ENCODE measurements at regions not wholly inside any gene's neighbourhood (a gene's known extent, or its start where the extent isn't known, plus 50 kb on each side); places are given as distances from the start of the nearest gene placed in this dataset.

- Histone ChIP-seq H3K27ac (ENCODE audit: low read depth in 1 of 2, low read length in 1 of 2) (no peak overlapping the region), H3K27me3 (ENCODE audit: control insufficient read depth in 3 of 3, insufficient read depth in 3 of 3, low read length in 2 of 3) (no peaks in the 10 kb centered on the region), H3K9me3 (ENCODE audit: control insufficient read depth in 4 of 4, insufficient read depth in 3 of 4, low read length in 3 of 4) (no peaks in the 10 kb centered on the region), H3K36me3 (ENCODE audit: control insufficient read depth in 4 of 4, insufficient read depth in 4 of 4, low read length in 4 of 4) (no peaks in the 10 kb centered on the region), H3K4me1 (ENCODE audit: control insufficient read depth in 5 of 5, insufficient read depth in 5 of 5, low read length in 5 of 5) (peaks cover 0 to 11% (median 2%) of the 10 kb centered on the region in 5 donors), H3K9ac (ENCODE audit: insufficient read depth in 1 of 2, low read length in 2 of 2) (no peak overlapping the region), H3K4me3 (no peak overlapping the region)
- 55 to 87% methylated on average over 3 of the region's 3 CpGs for WGBS, 2 donors
- ATAC-seq (ENCODE audit: insufficient read depth, low FRiP score) (peak; percentile 32), DNase-seq (peak in 1 of 3 donors; percentile 33)
- TF ChIP-seq, protein P1, sequence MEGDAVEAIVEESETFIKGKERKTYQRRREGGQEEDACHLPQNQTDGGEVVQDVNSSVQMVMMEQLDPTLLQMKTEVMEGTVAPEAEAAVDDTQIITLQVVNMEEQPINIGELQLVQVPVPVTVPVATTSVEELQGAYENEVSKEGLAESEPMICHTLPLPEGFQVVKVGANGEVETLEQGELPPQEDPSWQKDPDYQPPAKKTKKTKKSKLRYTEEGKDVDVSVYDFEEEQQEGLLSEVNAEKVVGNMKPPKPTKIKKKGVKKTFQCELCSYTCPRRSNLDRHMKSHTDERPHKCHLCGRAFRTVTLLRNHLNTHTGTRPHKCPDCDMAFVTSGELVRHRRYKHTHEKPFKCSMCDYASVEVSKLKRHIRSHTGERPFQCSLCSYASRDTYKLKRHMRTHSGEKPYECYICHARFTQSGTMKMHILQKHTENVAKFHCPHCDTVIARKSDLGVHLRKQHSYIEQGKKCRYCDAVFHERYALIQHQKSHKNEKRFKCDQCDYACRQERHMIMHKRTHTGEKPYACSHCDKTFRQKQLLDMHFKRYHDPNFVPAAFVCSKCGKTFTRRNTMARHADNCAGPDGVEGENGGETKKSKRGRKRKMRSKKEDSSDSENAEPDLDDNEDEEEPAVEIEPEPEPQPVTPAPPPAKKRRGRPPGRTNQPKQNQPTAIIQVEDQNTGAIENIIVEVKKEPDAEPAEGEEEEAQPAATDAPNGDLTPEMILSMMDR (IDR thresholded peaks at IDR 0.05; ENCODE audit: control extremely low read depth, extremely low read depth): no peak
These were observed 645.1 kb upstream of the FAM98A start for GRCh38 chr2:34244195-34244594.

GRCh38 chr2:34242763-34243123, 643.6 kb upstream of the FAM98A start:
- DNase-seq: peak in 1 of 3 donors; percentile 49
- TF ChIP-seq, protein P1 (IDR thresholded peaks at IDR 0.05; ENCODE audit: control extremely low read depth, extremely low read depth): no peak

GRCh38 chr2:34241905-34242762, 643.0 kb upstream of the FAM98A start:
- H3K4me1 ChIP-seq (ENCODE audit: control insufficient read depth in 5 of 5, insufficient read depth in 5 of 5, low read length in 5 of 5): peaks cover 0 to 11% (median 2%) of the 10 kb centered on the region in 5 donors
- no peak for ATAC-seq (ENCODE audit: insufficient read depth, low FRiP score)
- peak overlapping the region in 1 of 2 donors; percentile 61 for H3K27ac ChIP-seq (ENCODE audit: low read depth in 1 of 2, low read length in 1 of 2)
- no peak overlapping the region for H3K9ac ChIP-seq (ENCODE audit: insufficient read depth in 1 of 2, low read length in 2 of 2)
- 69 to 79% methylated on average over 6 of the region's 6 CpGs for WGBS, 2 donors
- peak; percentile 58 to 77 (median 73) for DNase-seq
- no peaks in the 10 kb centered on the region for H3K27me3 ChIP-seq (ENCODE audit: control insufficient read depth in 3 of 3, insufficient read depth in 3 of 3, low read length in 2 of 3)
- TF ChIP-seq, protein P1 (IDR thresholded peaks at IDR 0.05; ENCODE audit: control extremely low read depth, extremely low read depth): no peak
- H3K9me3 ChIP-seq (ENCODE audit: control insufficient read depth in 4 of 4, insufficient read depth in 3 of 4, low read length in 3 of 4): peaks cover 0 to 4% (median 1%) of the 10 kb centered on the region in 4 donors
- H3K4me3 ChIP-seq: no peak overlapping the region
- no peaks in the 10 kb centered on the region for H3K36me3 ChIP-seq (ENCODE audit: control insufficient read depth in 4 of 4, insufficient read depth in 4 of 4, low read length in 4 of 4)

More at GRCh38 chr2:34242763-34243123, 643.6 kb upstream of the FAM98A start:
- Histone ChIP-seq H3K4me1 (ENCODE audit: control insufficient read depth in 5 of 5, insufficient read depth in 5 of 5, low read length in 5 of 5) (peaks cover 0 to 11% (median 2%) of the 10 kb centered on the region in 5 donors), H3K9ac (ENCODE audit: insufficient read depth in 1 of 2, low read length in 2 of 2) (peak overlapping the region in 1 of 2 donors; percentile 24), H3K36me3 (ENCODE audit: control insufficient read depth in 4 of 4, insufficient read depth in 4 of 4, low read length in 4 of 4) (no peaks in the 10 kb centered on the region), H3K27me3 (ENCODE audit: control insufficient read depth in 3 of 3, insufficient read depth in 3 of 3, low read length in 2 of 3) (no peaks in the 10 kb centered on the region), H3K9me3 (ENCODE audit: control insufficient read depth in 4 of 4, insufficient read depth in 3 of 4, low read length in 3 of 4) (peaks cover 0 to under 1% (median under 1%) of the 10 kb centered on the region in 4 donors), H3K4me3 (no peak overlapping the region), H3K27ac (ENCODE audit: low read depth in 1 of 2, low read length in 1 of 2) (no peak overlapping the region)
- ATAC-seq (ENCODE audit: insufficient read depth, low FRiP score): no peak
- 38 to 77% methylated on average over 3 of the region's 3 CpGs for WGBS, 2 donors

Data from lung (tissue), 11 donors.